ENCODE measurements at regions not wholly inside any gene's neighbourhood (a gene's known extent, or its start where the extent isn't known, plus 50 kb on each side); places are given as distances from the start of the nearest gene placed in this dataset.

DNA sequence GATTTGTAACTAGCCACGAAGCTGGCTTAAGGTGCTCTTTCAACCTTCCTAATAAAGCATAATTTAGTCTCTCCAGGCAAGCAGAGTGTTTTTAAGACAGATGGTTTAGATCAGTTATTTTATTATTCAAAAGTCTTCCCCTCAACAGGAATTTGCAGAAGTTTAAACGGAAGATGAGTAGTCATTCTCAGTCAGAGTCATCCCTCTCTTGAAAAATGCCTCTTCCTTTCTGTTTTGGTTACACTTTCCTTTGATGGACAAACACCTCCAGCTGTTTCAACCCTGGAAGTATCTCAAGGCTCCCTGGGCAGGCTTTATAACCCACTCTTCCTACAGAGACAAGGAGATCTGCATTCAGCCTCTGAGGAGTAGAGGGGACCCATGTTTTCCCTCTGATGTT, 60.3 kb upstream of the POU2AF2 start:
- no peaks in the 10 kb centered on the region for H3K36me3 ChIP-seq (ENCODE audit: control insufficient read depth, insufficient read depth, low read length)
- no peak overlapping the region for H3K27ac ChIP-seq
- H2AFZ ChIP-seq: no peak overlapping the region
- TF ChIP-seq, protein P1, sequence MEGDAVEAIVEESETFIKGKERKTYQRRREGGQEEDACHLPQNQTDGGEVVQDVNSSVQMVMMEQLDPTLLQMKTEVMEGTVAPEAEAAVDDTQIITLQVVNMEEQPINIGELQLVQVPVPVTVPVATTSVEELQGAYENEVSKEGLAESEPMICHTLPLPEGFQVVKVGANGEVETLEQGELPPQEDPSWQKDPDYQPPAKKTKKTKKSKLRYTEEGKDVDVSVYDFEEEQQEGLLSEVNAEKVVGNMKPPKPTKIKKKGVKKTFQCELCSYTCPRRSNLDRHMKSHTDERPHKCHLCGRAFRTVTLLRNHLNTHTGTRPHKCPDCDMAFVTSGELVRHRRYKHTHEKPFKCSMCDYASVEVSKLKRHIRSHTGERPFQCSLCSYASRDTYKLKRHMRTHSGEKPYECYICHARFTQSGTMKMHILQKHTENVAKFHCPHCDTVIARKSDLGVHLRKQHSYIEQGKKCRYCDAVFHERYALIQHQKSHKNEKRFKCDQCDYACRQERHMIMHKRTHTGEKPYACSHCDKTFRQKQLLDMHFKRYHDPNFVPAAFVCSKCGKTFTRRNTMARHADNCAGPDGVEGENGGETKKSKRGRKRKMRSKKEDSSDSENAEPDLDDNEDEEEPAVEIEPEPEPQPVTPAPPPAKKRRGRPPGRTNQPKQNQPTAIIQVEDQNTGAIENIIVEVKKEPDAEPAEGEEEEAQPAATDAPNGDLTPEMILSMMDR (IDR thresholded peaks at IDR 0.05): no peak
- H3K9me3 ChIP-seq (ENCODE audit: control insufficient read depth, low read length): no peaks in the 10 kb centered on the region
- no peaks in the 10 kb centered on the region for H3K79me2 ChIP-seq
- no peak overlapping the region for H3K4me3 ChIP-seq (ENCODE audit: low read depth, low read length)
- no peak overlapping the region for H3K4me2 ChIP-seq (ENCODE audit: low read length)
- no peaks in the 10 kb centered on the region for H3K4me1 ChIP-seq
- no peaks in the 10 kb centered on the region for H3K27me3 ChIP-seq (ENCODE audit: control insufficient read depth, insufficient read depth, low read length)
- no peak overlapping the region for H3K9ac ChIP-seq

DNA sequence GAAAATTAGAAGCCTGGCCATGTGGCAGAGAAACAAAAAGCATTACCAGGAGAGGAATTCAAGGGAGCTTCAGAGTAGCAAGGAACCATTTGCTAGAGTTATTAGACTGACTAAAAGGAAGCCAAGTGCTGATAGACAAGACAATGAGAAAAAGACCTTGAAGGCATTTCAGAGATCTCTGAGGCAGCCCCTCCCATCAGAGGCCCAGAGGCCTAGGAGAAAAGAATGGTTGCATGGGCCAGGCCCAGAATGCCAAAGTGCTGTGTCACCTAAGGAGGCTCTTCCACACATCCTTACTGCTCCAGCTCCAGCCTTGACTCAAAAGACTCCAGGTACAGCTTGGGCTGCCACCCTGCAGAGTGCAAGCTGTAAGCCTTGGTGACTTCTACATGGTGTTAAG, 61.8 kb upstream of the POU2AF2 start:
- H3K79me2 ChIP-seq: no peaks in the 10 kb centered on the region
- no peaks in the 10 kb centered on the region for H3K4me1 ChIP-seq
- TF ChIP-seq, protein P1 (IDR thresholded peaks at IDR 0.05): no peak
- no peak overlapping the region for H3K4me2 ChIP-seq (ENCODE audit: low read length)
- H3K9me3 ChIP-seq (ENCODE audit: control insufficient read depth, low read length): no peaks in the 10 kb centered on the region
- H3K9ac ChIP-seq: no peak overlapping the region
- no peak overlapping the region for H3K4me3 ChIP-seq (ENCODE audit: low read depth, low read length)
- H3K27ac ChIP-seq: no peak overlapping the region
- H3K36me3 ChIP-seq (ENCODE audit: control insufficient read depth, insufficient read depth, low read length): no peaks in the 10 kb centered on the region
- no peaks in the 10 kb centered on the region for H3K27me3 ChIP-seq (ENCODE audit: control insufficient read depth, insufficient read depth, low read length)
- no peak overlapping the region for H2AFZ ChIP-seq

DNA sequence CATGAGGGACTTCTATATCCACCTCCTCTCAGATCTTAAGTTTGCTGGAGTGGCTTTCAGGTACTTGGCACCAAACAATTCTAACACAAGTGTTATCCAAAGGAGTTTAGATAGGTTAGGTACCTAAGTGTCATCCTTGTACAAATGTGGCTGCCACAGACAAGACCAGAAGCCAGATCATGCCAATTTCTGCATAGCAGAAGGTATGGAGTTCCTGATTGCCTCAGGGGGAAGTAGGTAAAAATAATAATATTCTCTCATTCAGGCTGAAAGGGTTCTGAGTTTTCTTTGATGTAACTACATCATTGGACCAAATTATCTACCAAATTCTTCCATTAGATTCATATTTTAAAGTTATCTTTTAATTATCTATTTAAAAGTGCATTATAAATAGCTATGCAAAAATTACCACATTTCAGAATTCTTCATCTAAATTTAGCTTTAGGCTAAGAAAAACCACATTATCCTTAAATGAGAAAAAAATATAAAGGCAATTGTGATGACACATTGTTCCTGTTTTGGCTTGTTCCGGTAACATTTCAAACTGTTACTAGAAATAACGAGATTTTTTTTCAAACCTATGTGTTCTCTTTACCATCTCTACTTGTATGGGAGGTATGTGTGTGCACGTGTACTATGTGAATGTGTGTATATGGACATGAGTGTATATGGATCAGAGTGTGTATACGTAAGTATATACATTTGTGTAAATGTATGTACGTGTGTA, 66.2 kb upstream of the POU2AF2 start:
- no peak overlapping the region for H3K27ac ChIP-seq
- H3K4me3 ChIP-seq (ENCODE audit: low read depth, low read length): no peak overlapping the region
- TF ChIP-seq, protein P1 (IDR thresholded peaks at IDR 0.05): no peak
- no peak overlapping the region for H3K4me2 ChIP-seq (ENCODE audit: low read length)
- H3K79me2 ChIP-seq: no peaks in the 10 kb centered on the region
- H3K36me3 ChIP-seq (ENCODE audit: control insufficient read depth, insufficient read depth, low read length): no peaks in the 10 kb centered on the region
- no peak overlapping the region for H3K9ac ChIP-seq
- H3K4me1 ChIP-seq: no peaks in the 10 kb centered on the region
- no peaks in the 10 kb centered on the region for H3K27me3 ChIP-seq (ENCODE audit: control insufficient read depth, insufficient read depth, low read length)
- no peak overlapping the region for H2AFZ ChIP-seq
- H3K9me3 ChIP-seq (ENCODE audit: control insufficient read depth, low read length): no peaks in the 10 kb centered on the region

DNA sequence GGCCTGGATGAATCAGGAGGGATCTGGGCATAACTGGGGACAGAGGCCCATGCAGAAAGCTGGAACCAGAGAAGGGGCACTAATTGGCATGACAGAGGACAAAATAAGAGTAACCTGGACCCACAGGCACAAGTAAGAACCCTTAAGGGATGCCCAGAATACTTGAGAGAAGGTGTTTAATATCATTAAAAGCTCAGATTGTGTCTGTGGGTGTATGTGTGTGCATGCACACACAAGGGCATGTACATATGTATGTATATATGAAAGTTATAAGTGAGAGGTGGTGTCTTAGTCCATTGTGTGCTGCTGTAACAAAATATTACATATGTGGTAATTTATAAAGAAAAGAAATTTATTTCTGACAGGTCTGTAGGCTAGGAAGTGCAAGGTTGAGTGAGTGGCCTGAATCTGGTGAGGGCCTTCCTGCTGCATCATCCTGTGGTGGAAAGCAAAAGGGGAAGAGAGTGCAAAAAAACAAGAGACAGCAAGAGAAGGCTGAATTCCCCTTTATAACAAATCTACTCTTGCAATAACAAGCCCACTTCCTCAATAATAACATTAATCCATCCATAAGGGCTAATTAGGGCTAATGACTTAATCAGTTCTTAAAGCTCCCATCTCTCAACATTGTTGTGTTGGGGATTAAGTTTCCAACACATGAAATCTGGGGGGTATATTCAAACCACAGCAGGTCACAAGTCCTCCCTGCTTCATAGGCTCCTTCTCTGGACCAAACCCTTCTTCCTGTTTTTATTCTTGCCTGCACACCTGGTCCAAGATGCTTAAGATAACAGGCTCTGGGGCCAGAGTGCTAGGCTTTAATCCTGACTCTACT, 68.3 kb upstream of the POU2AF2 start:
- Histone ChIP-seq H3K79me2 (no peaks in the 10 kb centered on the region), H3K4me1 (no peaks in the 10 kb centered on the region), H2AFZ (no peak overlapping the region), H3K36me3 (ENCODE audit: control insufficient read depth, insufficient read depth, low read length) (no peaks in the 10 kb centered on the region), H3K27ac (no peak overlapping the region), H3K27me3 (ENCODE audit: control insufficient read depth, insufficient read depth, low read length) (no peaks in the 10 kb centered on the region), H3K9me3 (ENCODE audit: control insufficient read depth, low read length) (no peaks in the 10 kb centered on the region), H3K4me2 (ENCODE audit: low read length) (no peak overlapping the region), H3K9ac (no peak overlapping the region), H3K4me3 (ENCODE audit: low read depth, low read length) (no peak overlapping the region)
- TF ChIP-seq, protein P1 (IDR thresholded peaks at IDR 0.05): no peak
